GM12878 (cell line): ENCODE measurements at regions not wholly inside any gene's neighbourhood (a gene's known extent, or its start where the extent isn't known, plus 50 kb on each side); places are given as distances from the start of the nearest gene placed in this dataset.

ENCODE experiments used
- ATAC-seq: fragments of 200-7000 bp; cut with Tn5 transposase; 3 replicates; pipeline ENCODE4 v1.9.1; 2020; ENCODE audit warnings: mild to moderate bottlenecking, moderate library complexity
- BruUV-seq: library from RNA; stranded (reverse); fragments of 400-500 nt; replicated peaks from 2 replicates; lab custom pipeline; 2021; lab: Mats Ljungman, UMichigan
- CTCF ChIA-PET: fragments of 300-600 bp; sonication (Branson Sonifier 250); formaldehyde crosslinking; extraction: SDS; loops from one replicate; lab custom pipeline; 2021; ENCODE audit warnings: inconsistent platforms; lab: Yijun Ruan, JAX
- POLR2A ChIA-PET: fragments of 350-600 bp; formaldehyde crosslinking; extraction: SDS; loops from one replicate; lab custom pipeline; 2021; ENCODE audit warnings: inconsistent platforms; lab: Charles Lee
- RAD21 ChIA-PET: fragments of 300-600 bp; sonication (Branson Sonifier 250); formaldehyde crosslinking; loops from one replicate; lab custom pipeline; 2023; ENCODE audit warnings: antibody characterized with exemption; ENCODE audit not compliant: unreplicated experiment; lab: Charles Lee
- SMC1A ChIA-PET: fragments of 300-600 bp; sonication (Branson Sonifier 250); formaldehyde crosslinking; loops from one replicate; lab custom pipeline; 2023; ENCODE audit not compliant: unreplicated experiment, uncharacterized antibody; lab: Charles Lee
- DNase-seq: peaks from one replicate; pipeline ENCODE4 v3.0.0-alpha.2; 2011; ENCODE audit warnings: low read depth, low spot score
- FAIRE-seq: peaks from 3 replicates; lab custom pipeline; 2011; peaks lifted over from hg19 to GRCh38; lab: Jason Lieb, UNC
- H2AFZ ChIP-seq: 2 replicates; pipeline ENCODE4 v1.6.0; 2011; ENCODE audit warnings: low read depth, low read length, control low read depth; ENCODE audit not compliant: control insufficient read depth
- H3K27ac ChIP-seq: 2 replicates; pipeline ENCODE4 v1.5.1; 2011; ENCODE audit warnings: control low read depth; ENCODE audit not compliant: control insufficient read depth, insufficient read depth
- H3K27me3 ChIP-seq, 2 experiments: replicated peaks in 1 of 2; 2 replicates each; pipeline versions ENCODE4 v1.6.0 to v1.6.1; 2011; ENCODE audit warnings: low read length in 1 of 2; ENCODE audit not compliant: control insufficient read depth in 2 of 2, insufficient read depth in 2 of 2
- H3K36me3 ChIP-seq, 2 experiments: 2 replicates each; pipeline ENCODE4 v1.5.1; 2011; ENCODE audit warnings: low read length in 1 of 2; ENCODE audit not compliant: control insufficient read depth in 2 of 2, insufficient read depth in 2 of 2
- H3K4me1 ChIP-seq: 2 replicates; pipeline ENCODE4 v1.6.1; 2011; ENCODE audit warnings: mild to moderate bottlenecking, low read length, moderate library complexity, mixed read lengths; ENCODE audit not compliant: control insufficient read depth, insufficient read depth
- H3K4me2 ChIP-seq: 2 replicates; pipeline ENCODE4 v1.6.0; 2011; ENCODE audit warnings: control low read depth; ENCODE audit not compliant: control insufficient read depth, insufficient read depth
- H3K4me3 ChIP-seq: fragments of 200-600 bp; sonication (generic); 2 replicates; pipeline ENCODE4 v1.5.1; 2016
- H3K79me2 ChIP-seq: 2 replicates; pipeline ENCODE4 v1.6.0; 2011; ENCODE audit warnings: low read length; ENCODE audit not compliant: control insufficient read depth, insufficient read depth
- H3K9ac ChIP-seq: 2 replicates; pipeline ENCODE4 v1.8.0; 2011; ENCODE audit warnings: low read length, control low read depth, mixed read lengths; ENCODE audit not compliant: control insufficient read depth, insufficient read depth
- H3K9me3 ChIP-seq: replicated peaks from 3 replicates; pipeline ENCODE4 v1.5.1; 2011; ENCODE audit warnings: mild to moderate bottlenecking, low read length; ENCODE audit not compliant: control insufficient read depth, insufficient read depth
- H4K20me1 ChIP-seq: 2 replicates; pipeline ENCODE4 v1.6.0; 2011; ENCODE audit not compliant: control insufficient read depth, insufficient read depth
- CBX3 ChIP-seq: fragments of 200-600 bp; sonication (generic); IDR thresholded peaks from 2 replicates; pipeline ENCODE4 v1.6.1; 2016; ENCODE audit warnings: low read depth, borderline replicate concordance
- IRF3 ChIP-seq: fragments of 450-650 bp; IDR thresholded peaks from 2 replicates; pipeline ENCODE4 v1.6.1; 2014; ENCODE audit warnings: mild to moderate bottlenecking
- SMC3 ChIP-seq: IDR thresholded peaks from 2 replicates; pipeline ENCODE4 v1.6.1; 2011; ENCODE audit warnings: low read length, improper control_type of control experiment, borderline replicate concordance
- ZNF274 ChIP-seq: IDR thresholded peaks from one replicate; pipeline ENCODE4 v1.8.0; 2011; ENCODE audit not compliant: insufficient read length, insufficient read depth
- ZNF687 ChIP-seq: fragments of 450-650 bp; IDR thresholded peaks from 2 replicates; pipeline ENCODE4 v1.6.1; 2017; ENCODE audit warnings: mild to moderate bottlenecking, moderate library complexity
- WGBS: methylation state at CpG from one replicate; pipeline ENCODE4 v1.1.6; 2016; ENCODE audit warnings: low lambda C conversion rate; ENCODE audit not compliant: insufficient replicate concordance, insufficient coverage; ENCODE audit errors: missing lambda C conversion rate; 5-methylcytosine and 5-hydroxymethylcytosine counted together
- in situ Hi-C: fragments of 300-500 bp; cut with MboI; formaldehyde crosslinking; loops from 9 replicates; pipeline ENCODE4 v1.14.3; 2018; ENCODE audit warnings: mixed read lengths
- intact Hi-C: fragments of 100-400 bp; cut with micrococcal nuclease; formaldehyde crosslinking; loops from one replicate; pipeline ENCODE4 v1.14.2; 2022; ENCODE audit not compliant: unreplicated experiment

- no peak for TF ChIP-seq ZNF687
- peak; percentile 92 for TF ChIP-seq SMC3
- TF ChIP-seq ZNF274, result no peak
- TF ChIP-seq CBX3, result no peak
- TF ChIP-seq, all 136 proteins: peak for 5
These were observed 217.1 kb upstream of the TPRG1 start (continued) for GRCh38 chr3:188954590-188955208.

DNA sequence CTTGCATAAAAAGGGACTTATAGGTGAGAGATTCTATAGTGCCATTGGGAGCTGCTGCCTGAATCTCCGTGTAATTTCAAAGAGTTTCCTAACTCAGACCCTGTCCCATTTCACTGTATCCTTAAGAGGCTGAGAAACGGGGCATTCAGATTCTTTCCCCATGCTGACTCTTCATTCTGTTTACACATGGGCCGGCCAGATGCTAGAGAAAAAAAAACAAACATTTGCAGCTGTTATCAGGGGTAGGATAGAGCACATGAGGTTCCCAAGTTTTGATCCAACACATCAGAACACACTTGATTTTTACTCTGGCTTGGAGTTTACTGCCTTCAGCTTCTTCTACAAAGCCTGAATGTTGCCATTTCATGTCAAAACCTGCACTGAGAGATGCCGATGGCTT, 215.9 kb upstream of the TPRG1 start:
- ATAC-seq, result no peak
- Histone ChIP-seq H3K27ac (no peak overlapping the region), H3K4me1 (no peaks in the 10 kb centered on the region), H2AFZ (no peak overlapping the region), H3K27me3 (peaks cover 0 to 2% of the 10 kb centered on the region in 2 experiments; a peak in 1 of 4 replicates), H3K9ac (no peak overlapping the region), H3K36me3 (no peaks in the 10 kb centered on the region), H3K4me2 (no peak overlapping the region), H4K20me1 (no peaks in the 10 kb centered on the region), H3K79me2 (no peaks in the 10 kb centered on the region), H3K4me3 (no peak overlapping the region), H3K9me3 (no peaks in the 10 kb centered on the region)
- BruUV-seq, result no TSS peak
- ChIA-PET POLR2A (no interaction called here), RAD21 (interaction anchor here (0.9 to 5.6 kb wide), 6 partner anchors 11 to 1218 kb away, joined by 3 to 130 read pairs (median 5); partner anchors contain the start of gene BCL6), SMC1A (interaction anchor here (0.6 to 7.2 kb wide), 8 partner anchors 12 to 1216 kb away, joined by 3 to 118 read pairs (median 5); no protein-coding TSS in a partner anchor), CTCF (interaction anchor here (0.7 to 13.8 kb wide), 14 partner anchors 9 to 1219 kb away, joined by 3 to 437 read pairs (median 8); partner anchors contain the start of gene BCL6)
- intact Hi-C loops, result loop anchor here (2.0 to 10.0 kb wide), 3 partner anchors 125 to 891 kb away; no protein-coding TSS in a partner anchor
- TF ChIP-seq IRF3, result no peak
- in situ Hi-C loops, result no loop called here
- WGBS, result 37% methylated on average over 4 of the region's 4 CpGs
- no peak for DNase-seq
- no peak for FAIRE-seq
